GM19438 (cell line): ENCODE measurements at regions not wholly inside any gene's neighbourhood (a gene's known extent, or its start where the extent isn't known, plus 50 kb on each side); places are given as distances from the start of the nearest gene placed in this dataset.

ENCODE experiments used
- ATAC-seq: cut with Tn5 transposase; IDR thresholded peaks from one replicate; pipeline ENCODE4 v1.9.1; 2021; ENCODE audit warnings: low read depth; ENCODE audit not compliant: unreplicated experiment

GRCh38 chr16:72371307-72372086 lies 199.5 kb upstream of the PMFBP1 start:
- ATAC-seq: no peak

- no peak for ATAC-seq
Measured at GRCh38 chr16:72369274-72369673, 197.3 kb upstream of the PMFBP1 start.

GRCh38 chr16:72367851-72368250 lies 195.9 kb upstream of the PMFBP1 start:
- ATAC-seq: no peak

GRCh38 chr16:72362973-72363372 lies 191.0 kb upstream of the PMFBP1 start:
- ATAC-seq: no peak

GRCh38 chr16:72362476-72362875 lies 190.5 kb upstream of the PMFBP1 start:
- ATAC-seq: no peak

GRCh38 chr16:72357910-72358309 lies 186.0 kb upstream of the PMFBP1 start:
- ATAC-seq: no peak

GRCh38 chr16:72355561-72355960 lies 183.6 kb upstream of the PMFBP1 start:
- no peak for ATAC-seq

- ATAC-seq: no peak
Measured at GRCh38 chr16:72349719-72350118, 177.8 kb upstream of the PMFBP1 start.

GRCh38 chr16:72332926-72333325 lies 161.0 kb upstream of the PMFBP1 start:
- ATAC-seq: no peak

GRCh38 chr16:72324578-72324977 lies 152.6 kb upstream of the PMFBP1 start:
- ATAC-seq: no peak

- ATAC-seq: no peak
Measured at GRCh38 chr16:72317446-72317845, 145.5 kb upstream of the PMFBP1 start.

GRCh38 chr16:72313903-72314302 lies 141.9 kb upstream of the PMFBP1 start:
- ATAC-seq: no peak

- ATAC-seq: no peak
Measured at GRCh38 chr16:72312828-72313227, 140.9 kb upstream of the PMFBP1 start.

GRCh38 chr16:72311426-72311825 lies 139.5 kb upstream of the PMFBP1 start:
- no peak for ATAC-seq

- ATAC-seq: no peak
Measured at GRCh38 chr16:72309001-72309400, 137.0 kb upstream of the PMFBP1 start.

- no peak for ATAC-seq
Measured at GRCh38 chr16:72308396-72308795, 136.4 kb upstream of the PMFBP1 start.

- ATAC-seq: no peak
Measured at GRCh38 chr16:72302332-72302731, 130.4 kb upstream of the PMFBP1 start.

- no peak for ATAC-seq
Measured at GRCh38 chr16:72301523-72302236, 129.7 kb upstream of the PMFBP1 start.

GRCh38 chr16:72300892-72301291 lies 128.9 kb upstream of the PMFBP1 start:
- ATAC-seq: no peak

GRCh38 chr16:72299684-72300243 lies 127.8 kb upstream of the PMFBP1 start:
- no peak for ATAC-seq

- no peak for ATAC-seq
Measured at GRCh38 chr16:72298961-72299360, 127.0 kb upstream of the PMFBP1 start.

- no peak for ATAC-seq
Measured at GRCh38 chr16:72295914-72296313, 124.0 kb upstream of the PMFBP1 start.
